ENCODE measurements at regions not wholly inside any gene's neighbourhood (a gene's known extent, or its start where the extent isn't known, plus 50 kb on each side); places are given as distances from the start of the nearest gene placed in this dataset.

DNA sequence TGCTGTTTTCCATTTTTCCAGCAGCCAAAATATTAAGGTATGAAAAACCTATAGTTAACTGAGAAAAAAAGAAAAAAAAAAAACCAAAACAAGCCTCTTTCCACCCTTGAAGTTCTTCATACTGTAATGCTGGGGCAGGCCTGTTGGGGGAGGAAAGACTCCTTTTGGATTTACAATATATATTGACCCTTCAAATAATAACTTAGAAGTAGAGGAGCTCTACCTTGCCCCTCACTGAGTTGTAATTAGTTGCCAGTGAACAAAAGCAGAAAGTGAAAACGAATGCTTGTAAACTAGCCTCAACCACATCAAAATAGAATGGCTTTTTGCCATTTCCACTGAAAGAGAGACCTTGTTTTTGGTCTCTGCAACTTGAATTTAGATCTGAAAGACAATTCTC, 326.6 kb downstream of the NR2F2 start:
- TF ChIP-seq, protein P1, sequence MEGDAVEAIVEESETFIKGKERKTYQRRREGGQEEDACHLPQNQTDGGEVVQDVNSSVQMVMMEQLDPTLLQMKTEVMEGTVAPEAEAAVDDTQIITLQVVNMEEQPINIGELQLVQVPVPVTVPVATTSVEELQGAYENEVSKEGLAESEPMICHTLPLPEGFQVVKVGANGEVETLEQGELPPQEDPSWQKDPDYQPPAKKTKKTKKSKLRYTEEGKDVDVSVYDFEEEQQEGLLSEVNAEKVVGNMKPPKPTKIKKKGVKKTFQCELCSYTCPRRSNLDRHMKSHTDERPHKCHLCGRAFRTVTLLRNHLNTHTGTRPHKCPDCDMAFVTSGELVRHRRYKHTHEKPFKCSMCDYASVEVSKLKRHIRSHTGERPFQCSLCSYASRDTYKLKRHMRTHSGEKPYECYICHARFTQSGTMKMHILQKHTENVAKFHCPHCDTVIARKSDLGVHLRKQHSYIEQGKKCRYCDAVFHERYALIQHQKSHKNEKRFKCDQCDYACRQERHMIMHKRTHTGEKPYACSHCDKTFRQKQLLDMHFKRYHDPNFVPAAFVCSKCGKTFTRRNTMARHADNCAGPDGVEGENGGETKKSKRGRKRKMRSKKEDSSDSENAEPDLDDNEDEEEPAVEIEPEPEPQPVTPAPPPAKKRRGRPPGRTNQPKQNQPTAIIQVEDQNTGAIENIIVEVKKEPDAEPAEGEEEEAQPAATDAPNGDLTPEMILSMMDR (IDR thresholded peaks at IDR 0.05): no peak
- no peak for TF ChIP-seq ZNF263 (CRISPR knock-in tag; IDR thresholded peaks at IDR 0.05; ENCODE audit: low read depth)
- TF ChIP-seq ZSCAN18 (CRISPR knock-in tag; IDR thresholded peaks at IDR 0.05): no peak
- TF ChIP-seq, protein P2, sequence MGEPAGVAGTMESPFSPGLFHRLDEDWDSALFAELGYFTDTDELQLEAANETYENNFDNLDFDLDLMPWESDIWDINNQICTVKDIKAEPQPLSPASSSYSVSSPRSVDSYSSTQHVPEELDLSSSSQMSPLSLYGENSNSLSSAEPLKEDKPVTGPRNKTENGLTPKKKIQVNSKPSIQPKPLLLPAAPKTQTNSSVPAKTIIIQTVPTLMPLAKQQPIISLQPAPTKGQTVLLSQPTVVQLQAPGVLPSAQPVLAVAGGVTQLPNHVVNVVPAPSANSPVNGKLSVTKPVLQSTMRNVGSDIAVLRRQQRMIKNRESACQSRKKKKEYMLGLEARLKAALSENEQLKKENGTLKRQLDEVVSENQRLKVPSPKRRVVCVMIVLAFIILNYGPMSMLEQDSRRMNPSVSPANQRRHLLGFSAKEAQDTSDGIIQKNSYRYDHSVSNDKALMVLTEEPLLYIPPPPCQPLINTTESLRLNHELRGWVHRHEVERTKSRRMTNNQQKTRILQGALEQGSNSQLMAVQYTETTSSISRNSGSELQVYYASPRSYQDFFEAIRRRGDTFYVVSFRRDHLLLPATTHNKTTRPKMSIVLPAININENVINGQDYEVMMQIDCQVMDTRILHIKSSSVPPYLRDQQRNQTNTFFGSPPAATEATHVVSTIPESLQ (CRISPR knock-in tag; IDR thresholded peaks at IDR 0.05): no peak
- TF ChIP-seq USF2 (CRISPR knock-in tag; IDR thresholded peaks at IDR 0.05): no peak
- TF ChIP-seq, protein P3, sequence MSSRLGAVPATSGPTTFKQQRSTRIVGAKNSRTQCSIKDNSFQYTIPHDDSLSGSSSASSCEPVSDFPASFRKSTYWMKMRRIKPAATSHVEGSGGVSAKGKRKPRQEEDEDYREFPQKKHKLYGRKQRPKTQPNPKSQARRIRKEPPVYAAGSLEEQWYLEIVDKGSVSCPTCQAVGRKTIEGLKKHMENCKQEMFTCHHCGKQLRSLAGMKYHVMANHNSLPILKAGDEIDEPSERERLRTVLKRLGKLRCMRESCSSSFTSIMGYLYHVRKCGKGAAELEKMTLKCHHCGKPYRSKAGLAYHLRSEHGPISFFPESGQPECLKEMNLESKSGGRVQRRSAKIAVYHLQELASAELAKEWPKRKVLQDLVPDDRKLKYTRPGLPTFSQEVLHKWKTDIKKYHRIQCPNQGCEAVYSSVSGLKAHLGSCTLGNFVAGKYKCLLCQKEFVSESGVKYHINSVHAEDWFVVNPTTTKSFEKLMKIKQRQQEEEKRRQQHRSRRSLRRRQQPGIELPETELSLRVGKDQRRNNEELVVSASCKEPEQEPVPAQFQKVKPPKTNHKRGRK (CRISPR knock-in tag; IDR thresholded peaks at IDR 0.05; ENCODE audit: borderline replicate concordance): no peak
- TF ChIP-seq SP1 (CRISPR knock-in tag; conservative IDR thresholded peaks at IDR 0.05): no peak
- no peak for TF ChIP-seq ESRRA (CRISPR knock-in tag; IDR thresholded peaks at IDR 0.05; ENCODE audit: borderline replicate concordance)
- TF ChIP-seq, protein P4, sequence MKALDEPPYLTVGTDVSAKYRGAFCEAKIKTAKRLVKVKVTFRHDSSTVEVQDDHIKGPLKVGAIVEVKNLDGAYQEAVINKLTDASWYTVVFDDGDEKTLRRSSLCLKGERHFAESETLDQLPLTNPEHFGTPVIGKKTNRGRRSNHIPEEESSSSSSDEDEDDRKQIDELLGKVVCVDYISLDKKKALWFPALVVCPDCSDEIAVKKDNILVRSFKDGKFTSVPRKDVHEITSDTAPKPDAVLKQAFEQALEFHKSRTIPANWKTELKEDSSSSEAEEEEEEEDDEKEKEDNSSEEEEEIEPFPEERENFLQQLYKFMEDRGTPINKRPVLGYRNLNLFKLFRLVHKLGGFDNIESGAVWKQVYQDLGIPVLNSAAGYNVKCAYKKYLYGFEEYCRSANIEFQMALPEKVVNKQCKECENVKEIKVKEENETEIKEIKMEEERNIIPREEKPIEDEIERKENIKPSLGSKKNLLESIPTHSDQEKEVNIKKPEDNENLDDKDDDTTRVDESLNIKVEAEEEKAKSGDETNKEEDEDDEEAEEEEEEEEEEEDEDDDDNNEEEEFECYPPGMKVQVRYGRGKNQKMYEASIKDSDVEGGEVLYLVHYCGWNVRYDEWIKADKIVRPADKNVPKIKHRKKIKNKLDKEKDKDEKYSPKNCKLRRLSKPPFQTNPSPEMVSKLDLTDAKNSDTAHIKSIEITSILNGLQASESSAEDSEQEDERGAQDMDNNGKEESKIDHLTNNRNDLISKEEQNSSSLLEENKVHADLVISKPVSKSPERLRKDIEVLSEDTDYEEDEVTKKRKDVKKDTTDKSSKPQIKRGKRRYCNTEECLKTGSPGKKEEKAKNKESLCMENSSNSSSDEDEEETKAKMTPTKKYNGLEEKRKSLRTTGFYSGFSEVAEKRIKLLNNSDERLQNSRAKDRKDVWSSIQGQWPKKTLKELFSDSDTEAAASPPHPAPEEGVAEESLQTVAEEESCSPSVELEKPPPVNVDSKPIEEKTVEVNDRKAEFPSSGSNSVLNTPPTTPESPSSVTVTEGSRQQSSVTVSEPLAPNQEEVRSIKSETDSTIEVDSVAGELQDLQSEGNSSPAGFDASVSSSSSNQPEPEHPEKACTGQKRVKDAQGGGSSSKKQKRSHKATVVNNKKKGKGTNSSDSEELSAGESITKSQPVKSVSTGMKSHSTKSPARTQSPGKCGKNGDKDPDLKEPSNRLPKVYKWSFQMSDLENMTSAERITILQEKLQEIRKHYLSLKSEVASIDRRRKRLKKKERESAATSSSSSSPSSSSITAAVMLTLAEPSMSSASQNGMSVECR (CRISPR knock-in tag; IDR thresholded peaks at IDR 0.05; ENCODE audit: borderline replicate concordance): no peak
- TF ChIP-seq USF1 (CRISPR knock-in tag; IDR thresholded peaks at IDR 0.05): no peak
- TF ChIP-seq, protein P5, sequence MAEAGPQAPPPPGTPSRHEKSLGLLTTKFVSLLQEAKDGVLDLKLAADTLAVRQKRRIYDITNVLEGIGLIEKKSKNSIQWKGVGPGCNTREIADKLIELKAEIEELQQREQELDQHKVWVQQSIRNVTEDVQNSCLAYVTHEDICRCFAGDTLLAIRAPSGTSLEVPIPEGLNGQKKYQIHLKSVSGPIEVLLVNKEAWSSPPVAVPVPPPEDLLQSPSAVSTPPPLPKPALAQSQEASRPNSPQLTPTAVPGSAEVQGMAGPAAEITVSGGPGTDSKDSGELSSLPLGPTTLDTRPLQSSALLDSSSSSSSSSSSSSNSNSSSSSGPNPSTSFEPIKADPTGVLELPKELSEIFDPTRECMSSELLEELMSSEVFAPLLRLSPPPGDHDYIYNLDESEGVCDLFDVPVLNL (CRISPR knock-in tag; IDR thresholded peaks at IDR 0.05; ENCODE audit: borderline replicate concordance, low read depth): no peak

Data from WTC11 (cell line).